B cell (primary cell): ENCODE measurements at regions not wholly inside any gene's neighbourhood (a gene's known extent, or its start where the extent isn't known, plus 50 kb on each side); places are given as distances from the start of the nearest gene placed in this dataset.

Experiments
- ATAC-seq: fragments of 200-7000 bp; cut with Tn5 transposase; one replicate; pipeline ENCODE4 v1.10.0; 2021; ENCODE audit warnings: low read depth, mild to moderate bottlenecking, moderate number of reproducible peaks, moderate library complexity
- CTCF ChIA-PET: fragments of 350-600 bp; sonication (Branson Sonifier 250); formaldehyde crosslinking; loops from one replicate; lab custom pipeline; 2021; ENCODE audit warnings: antibody characterized with exemption, inconsistent platforms; lab: Charles Lee
- POLR2A ChIA-PET: fragments of 350-600 bp; sonication (Branson Sonifier 250); formaldehyde crosslinking; loops from one replicate; lab custom pipeline; 2021; ENCODE audit warnings: antibody characterized with exemption; lab: Charles Lee
- DNase-seq: peaks from one replicate; pipeline ENCODE4 v3.0.0; 2013
- H2AFZ ChIP-seq: 2 replicates; pipeline ENCODE4 v1.6.1; 2012; ENCODE audit warnings: mild to moderate bottlenecking, low read depth, low read length; ENCODE audit not compliant: insufficient read depth, poor library complexity, severe bottlenecking
- H3K27ac ChIP-seq, 2 donors: 1 replicate in 1 of 2; 2 replicates in 1 of 2; pipeline ENCODE4 v1.5.1; 2012 to 2013; ENCODE audit warnings: low read length in 2 of 2, mild to moderate bottlenecking in 2 of 2, moderate library complexity in 1 of 2
- H3K27me3 ChIP-seq, 4 experiments: fragments of 200-600 bp in 1 of 4; sonication (generic) in 1 of 4; replicated peaks in 1 of 4; 1 replicate in 2 of 4; 2 replicates in 2 of 4; pipeline versions ENCODE4 v1.6.1 to v1.7.0; 2013 to 2016; ENCODE audit warnings: low read length in 3 of 4, mild to moderate bottlenecking in 2 of 4, mixed read lengths in 1 of 4, moderate library complexity in 1 of 4; ENCODE audit not compliant: insufficient read depth in 4 of 4, control insufficient read depth in 3 of 4; ENCODE audit errors: control extremely low read depth in 1 of 4
- H3K36me3 ChIP-seq, 2 experiments: replicated peaks in 1 of 2; 1 replicate in 1 of 2; 2 replicates in 1 of 2; pipeline versions ENCODE4 v1.6.1 to v1.7.1; 2013; ENCODE audit warnings: low read length in 1 of 2; ENCODE audit not compliant: insufficient read depth in 2 of 2, control insufficient read depth in 1 of 2; ENCODE audit errors: control extremely low read depth in 1 of 2, extremely low read depth in 1 of 2
- H3K4me1 ChIP-seq, 2 donors: fragments of 200-600 bp in 1 of 2; sonication (generic) in 1 of 2; 1 replicate in 1 of 2; 2 replicates in 1 of 2; pipeline versions ENCODE4 v1.5.1 to v1.6.1; 2013 to 2017; ENCODE audit warnings: low read length in 2 of 2; ENCODE audit not compliant: control insufficient read depth in 2 of 2, insufficient read depth in 2 of 2
- H3K4me2 ChIP-seq: replicated peaks from 2 replicates; pipeline ENCODE3; 2012; ENCODE audit warnings: mild to moderate bottlenecking, low read depth, low read length; ENCODE audit not compliant: poor library complexity, severe bottlenecking
- H3K4me3 ChIP-seq, 5 experiments: fragments of 200-600 bp in 1 of 5; sonication (generic) in 1 of 5; 1 replicate in 3 of 5; 2 replicates in 2 of 5; pipeline versions ENCODE4 v1.5.1 to v1.7.0; 2011 to 2016; ENCODE audit warnings: low read length in 4 of 5, mild to moderate bottlenecking in 4 of 5, low read depth in 2 of 5, control low read depth in 1 of 5, moderate library complexity in 1 of 5; ENCODE audit not compliant: insufficient read depth in 1 of 5; ENCODE audit errors: control extremely low read depth in 1 of 5, extremely low read depth in 1 of 5
- H3K79me2 ChIP-seq: fragments of 200-600 bp; sonication (generic); one replicate; pipeline ENCODE4 v1.6.0; 2016; ENCODE audit warnings: low read length; ENCODE audit not compliant: control insufficient read depth, insufficient read depth
- H3K9ac ChIP-seq: fragments of 200-600 bp; sonication (generic); 2 replicates; pipeline ENCODE4 v1.6.1; 2017; ENCODE audit warnings: mild to moderate bottlenecking, low read length, moderate library complexity
- H3K9me3 ChIP-seq, 3 donors: one replicate each; pipeline versions ENCODE4 v1.6.1 to v1.7.1; 2013; ENCODE audit warnings: low read length in 2 of 3; ENCODE audit not compliant: control insufficient read depth in 2 of 3, insufficient read depth in 1 of 3; ENCODE audit errors: control extremely low read depth in 1 of 3
- H4K20me1 ChIP-seq: 2 replicates; pipeline ENCODE4 v1.6.0; 2012; ENCODE audit warnings: mild to moderate bottlenecking, low read length; ENCODE audit not compliant: insufficient read depth, control insufficient read depth, poor library complexity, severe bottlenecking
- H3K27ac Mint-ChIP-seq: one replicate; pipeline ENCODE4 v1.8.0; 2021; ENCODE audit warnings: mixed read lengths
- H3K27me3 Mint-ChIP-seq: one replicate; pipeline ENCODE4 v1.8.0; 2021; ENCODE audit warnings: mixed read lengths
- H3K4me1 Mint-ChIP-seq: one replicate; pipeline ENCODE4 v1.8.0; 2021; ENCODE audit warnings: mixed read lengths
- H3K4me3 Mint-ChIP-seq: one replicate; pipeline ENCODE4 v1.8.0; 2021; ENCODE audit warnings: mixed read lengths
- H3K9me3 Mint-ChIP-seq: one replicate; pipeline ENCODE4 v1.8.0; 2022; ENCODE audit warnings: mixed read lengths; ENCODE audit not compliant: insufficient read depth
- EZH2 ChIP-seq: IDR thresholded peaks from 2 replicates; pipeline ENCODE4 v1.6.1; 2012; ENCODE audit warnings: borderline replicate concordance, low read depth, mild to moderate bottlenecking, moderate library complexity, low read length; ENCODE audit not compliant: insufficient read depth, poor library complexity, severe bottlenecking
- WGBS: methylation state at CpG from one replicate; pipeline ENCODE4 v1.1.5; 2013; ENCODE audit warnings: missing lambda C conversion rate; ENCODE audit not compliant: insufficient coverage; 5-methylcytosine and 5-hydroxymethylcytosine counted together
- intact Hi-C: fragments of 100-400 bp; cut with micrococcal nuclease; formaldehyde crosslinking; loops from one replicate; pipeline ENCODE4 v1.10.0; 2022
- TF ChIP-seq, protein P1 (sequence below): fragments of 200-600 bp; IDR thresholded peaks from one replicate; pipeline ENCODE4 v1.8.0; 2022; ENCODE audit warnings: antibody characterized with exemption, mild to moderate bottlenecking

- H3K4me3 ChIP-seq: peak overlapping the region in 1 of 5 experiments; percentile 42
- no peak for TF ChIP-seq EZH2
- TF ChIP-seq, protein P1, sequence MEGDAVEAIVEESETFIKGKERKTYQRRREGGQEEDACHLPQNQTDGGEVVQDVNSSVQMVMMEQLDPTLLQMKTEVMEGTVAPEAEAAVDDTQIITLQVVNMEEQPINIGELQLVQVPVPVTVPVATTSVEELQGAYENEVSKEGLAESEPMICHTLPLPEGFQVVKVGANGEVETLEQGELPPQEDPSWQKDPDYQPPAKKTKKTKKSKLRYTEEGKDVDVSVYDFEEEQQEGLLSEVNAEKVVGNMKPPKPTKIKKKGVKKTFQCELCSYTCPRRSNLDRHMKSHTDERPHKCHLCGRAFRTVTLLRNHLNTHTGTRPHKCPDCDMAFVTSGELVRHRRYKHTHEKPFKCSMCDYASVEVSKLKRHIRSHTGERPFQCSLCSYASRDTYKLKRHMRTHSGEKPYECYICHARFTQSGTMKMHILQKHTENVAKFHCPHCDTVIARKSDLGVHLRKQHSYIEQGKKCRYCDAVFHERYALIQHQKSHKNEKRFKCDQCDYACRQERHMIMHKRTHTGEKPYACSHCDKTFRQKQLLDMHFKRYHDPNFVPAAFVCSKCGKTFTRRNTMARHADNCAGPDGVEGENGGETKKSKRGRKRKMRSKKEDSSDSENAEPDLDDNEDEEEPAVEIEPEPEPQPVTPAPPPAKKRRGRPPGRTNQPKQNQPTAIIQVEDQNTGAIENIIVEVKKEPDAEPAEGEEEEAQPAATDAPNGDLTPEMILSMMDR: no peak
- ATAC-seq (peak; percentile 98), DNase-seq (peak; percentile 83)
- Mint-ChIP-seq H3K4me3 (no peak overlapping the region), H3K9me3 (no peaks in the 10 kb centered on the region), H3K27ac (no peak overlapping the region), H3K4me1 (peaks cover 39% of the 10 kb centered on the region), H3K27me3 (no peaks in the 10 kb centered on the region)
- H2AFZ ChIP-seq: no peak overlapping the region
- H3K4me1 ChIP-seq: peaks cover 46 to 47% of the 10 kb centered on the region in 2 donors
- intact Hi-C loops: loop anchor here (1.0 to 5.0 kb wide), 5 partner anchors 19 to 117 kb away; no protein-coding TSS in a partner anchor
- H3K27me3 ChIP-seq: peaks cover 0 to 11% (median 0%) of the 10 kb centered on the region in 4 experiments
- no peaks in the 10 kb centered on the region for H3K36me3 ChIP-seq
- ChIA-PET CTCF (interaction anchor here (0.9 kb wide), 1 partner anchor 20 kb away, joined by 6 read pairs; no protein-coding TSS in a partner anchor), POLR2A (no interaction called here)
- peak overlapping the region; percentile 57 for H3K4me2 ChIP-seq
- no peaks in the 10 kb centered on the region for H4K20me1 ChIP-seq
- peak overlapping the region; percentile 15 for H3K9ac ChIP-seq
- H3K79me2 ChIP-seq: no peaks in the 10 kb centered on the region
- 10% methylated on average over 2 of the region's 5 CpGs for WGBS
- peak overlapping the region; percentile 58 to 73 for H3K27ac ChIP-seq
- peaks cover 0 to 2% (median 1%) of the 10 kb centered on the region in 3 donors for H3K9me3 ChIP-seq
These were observed 116.0 kb downstream of the CDC42EP3 start for GRCh38 chr2:37555457-37555856.

DNA sequence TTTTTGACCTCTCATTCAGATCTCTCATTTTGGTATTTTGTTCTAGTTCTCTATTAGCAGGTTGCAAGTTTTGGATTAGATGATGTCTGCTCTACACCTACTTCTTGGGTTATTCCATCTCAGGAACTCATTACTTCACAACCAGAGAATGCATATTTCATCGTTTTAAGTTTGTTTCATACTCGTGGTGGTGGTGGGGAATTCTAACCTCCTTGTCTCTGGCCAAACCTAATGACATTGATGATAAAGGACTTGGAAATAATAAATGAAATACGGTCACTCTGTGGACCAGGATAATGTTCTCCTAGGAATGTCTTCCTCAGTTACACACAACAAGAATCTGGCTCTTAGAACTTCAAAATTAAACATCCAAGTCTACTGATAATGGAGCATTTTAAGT is 115.2 kb downstream of the CDC42EP3 start:
- Histone ChIP-seq H3K36me3 (no peaks in the 10 kb centered on the region), H3K27ac (peak overlapping the region; percentile 58 to 73), H2AFZ (no peak overlapping the region), H4K20me1 (no peaks in the 10 kb centered on the region), H3K4me1 (peaks cover 43 to 44% of the 10 kb centered on the region in 2 donors), H3K4me3 (peak overlapping the region in 1 of 5 experiments; percentile 42), H3K79me2 (no peaks in the 10 kb centered on the region), H3K9ac (peak overlapping the region; percentile 15), H3K27me3 (peaks cover 0 to 11% (median 0%) of the 10 kb centered on the region in 4 experiments), H3K9me3 (peaks cover 0 to 2% (median 1%) of the 10 kb centered on the region in 3 donors), H3K4me2 (peak overlapping the region; percentile 57)
- DNase-seq (no peak), ATAC-seq (no peak)
- intact Hi-C loops: loop anchor here (5.0 kb wide), 2 partner anchors 46 to 66 kb away; no protein-coding TSS in a partner anchor
- Mint-ChIP-seq H3K27ac (no peak overlapping the region), H3K4me3 (no peak overlapping the region), H3K27me3 (no peaks in the 10 kb centered on the region), H3K9me3 (no peaks in the 10 kb centered on the region), H3K4me1 (peaks cover 40% of the 10 kb centered on the region)
- CTCF ChIA-PET: no interaction called here
- POLR2A ChIA-PET: no interaction called here
- no CpG with 5 or more reads among the region's 3 CpGs for WGBS
- TF ChIP-seq, protein P1: no peak
- TF ChIP-seq EZH2: no peak
